B cell (primary cell): ENCODE measurements at regions not wholly inside any gene's neighbourhood (a gene's known extent, or its start where the extent isn't known, plus 50 kb on each side); places are given as distances from the start of the nearest gene placed in this dataset.

ENCODE experiments used
- CTCF ChIP-seq: fragments of 200-600 bp; IDR thresholded peaks from one replicate; pipeline ENCODE4 v1.8.0; 2022; ENCODE audit warnings: antibody characterized with exemption, mild to moderate bottlenecking
- EZH2 ChIP-seq: IDR thresholded peaks from 2 replicates; pipeline ENCODE4 v1.6.1; 2012; ENCODE audit warnings: borderline replicate concordance, low read depth, mild to moderate bottlenecking, moderate library complexity, low read length; ENCODE audit not compliant: insufficient read depth, poor library complexity, severe bottlenecking

GRCh38 chr1:38433084-38433722, 386.6 kb upstream of the POU3F1 start:
- no peak for TF ChIP-seq CTCF
- no peak for TF ChIP-seq EZH2
